ENCODE measurements at regions not wholly inside any gene's neighbourhood (a gene's known extent, or its start where the extent isn't known, plus 50 kb on each side); places are given as distances from the start of the nearest gene placed in this dataset.
"Not testable (repeated sequence)": the region's sequence is repeated elsewhere in the genome, so short reads cannot be mapped to it uniquely, and the experiment has no call there.

- no peak for DNase-seq
These were observed 67.6 kb upstream of the IGSF1 start for GRCh38 chrX:131356725-131357124.

- no peak for DNase-seq
These were observed 70.5 kb upstream of the IGSF1 start for GRCh38 chrX:131359611-131360010.

- no peak for DNase-seq
These were observed 76.7 kb upstream of the IGSF1 start for GRCh38 chrX:131365766-131366165.

GRCh38 chrX:131366407-131366806 lies 77.3 kb upstream of the IGSF1 start:
- DNase-seq: no peak

- DNase-seq: no peak
These were observed 99.2 kb upstream of the IGSF1 start for GRCh38 chrX:131388293-131388692.

GRCh38 chrX:131392666-131393065 lies 103.6 kb upstream of the IGSF1 start:
- DNase-seq: no peak

- DNase-seq: peak in 1 of 2 experiments; percentile 3
These were observed 104.3 kb upstream of the IGSF1 start for GRCh38 chrX:131393426-131393825.

GRCh38 chrX:131394384-131394783 lies 105.3 kb upstream of the IGSF1 start:
- no peak for DNase-seq

- DNase-seq: no peak
These were observed 108.8 kb upstream of the IGSF1 start for GRCh38 chrX:131397891-131398290.

GRCh38 chrX:131399678-131400428 lies 110.7 kb upstream of the IGSF1 start:
- DNase-seq: no peak

GRCh38 chrX:131402124-131402811 lies 113.2 kb upstream of the IGSF1 start:
- no peak for DNase-seq

GRCh38 chrX:131405497-131405896 lies 116.4 kb upstream of the IGSF1 start:
- DNase-seq: no peak

GRCh38 chrX:131424895-131425294 lies 119.0 kb upstream of the OR13H1 start:
- DNase-seq: no peak

- not testable (repeated sequence) for DNase-seq
These were observed 113.4 kb upstream of the OR13H1 start for GRCh38 chrX:131430465-131430864.

- DNase-seq: no peak
These were observed 102.8 kb upstream of the OR13H1 start for GRCh38 chrX:131441033-131441432.

- DNase-seq: no peak
These were observed 97.9 kb upstream of the OR13H1 start for GRCh38 chrX:131445955-131446354.

- DNase-seq: not testable (repeated sequence)
These were observed 82.0 kb upstream of the OR13H1 start for GRCh38 chrX:131461855-131462254.

- not testable (repeated sequence) for DNase-seq
These were observed 70.1 kb upstream of the OR13H1 start for GRCh38 chrX:131473809-131474208.

GRCh38 chrX:131477498-131477897 lies 66.4 kb upstream of the OR13H1 start:
- no peak for DNase-seq
